Loucy (cell line): ENCODE measurements at regions not wholly inside any gene's neighbourhood (a gene's known extent, or its start where the extent isn't known, plus 50 kb on each side); places are given as distances from the start of the nearest gene placed in this dataset.

Source experiments
- CTCF ChIP-seq: fragments of 200-600 bp; sonication (generic); conservative IDR thresholded peaks from 2 replicates; pipeline ENCODE4 v1.5.1; 2014; ENCODE audit warnings: mild to moderate bottlenecking, antibody characterized with exemption, low read length
- EZH2phosphoT487 ChIP-seq: fragments of 200-600 bp; IDR thresholded peaks from 2 replicates; pipeline ENCODE4 v1.6.1; 2018; ENCODE audit warnings: antibody characterized with exemption, mild to moderate bottlenecking, moderate library complexity, borderline replicate concordance

- TF ChIP-seq CTCF = no peak
- TF ChIP-seq EZH2phosphoT487 = no peak
Measured at GRCh38 chr5:98989727-98990126, 60.9 kb upstream of the CHD1 start.
